NCI-H446 treated with DMSO at 0.1 percent for 48 hours (cell line): ENCODE measurements at regions not wholly inside any gene's neighbourhood (a gene's known extent, or its start where the extent isn't known, plus 50 kb on each side); places are given as distances from the start of the nearest gene placed in this dataset.
A peak's percentile ranks its signal among the peaks of the same experiment; 100 is the strongest.

Experiments
- DNase-seq: peaks from one replicate; lab custom pipeline; 2025; lab: John Stamatoyannopoulos, UW

- no peak for DNase-seq
These were observed 205.6 kb downstream of the MDFIC start for GRCh38 chr7:115127399-115128021.

- DNase-seq, result no peak
These were observed 203.9 kb downstream of the MDFIC start for GRCh38 chr7:115125750-115126149.

- no peak for DNase-seq
These were observed 203.4 kb downstream of the MDFIC start for GRCh38 chr7:115125312-115125711.

- DNase-seq, result no peak
These were observed 202.6 kb downstream of the MDFIC start for GRCh38 chr7:115124409-115124939.

GRCh38 chr7:115123441-115123840 lies 201.5 kb downstream of the MDFIC start:
- no peak for DNase-seq

- no peak for DNase-seq
These were observed 200.5 kb downstream of the MDFIC start for GRCh38 chr7:115122388-115122787.

- no peak for DNase-seq
These were observed 195.9 kb downstream of the MDFIC start for GRCh38 chr7:115117748-115118147.

GRCh38 chr7:115116773-115117715 lies 195.2 kb downstream of the MDFIC start:
- no peak for DNase-seq

- DNase-seq, result no peak
These were observed 191.9 kb downstream of the MDFIC start for GRCh38 chr7:115113776-115114175.

GRCh38 chr7:115113131-115113530 lies 191.2 kb downstream of the MDFIC start:
- no peak for DNase-seq

- no peak for DNase-seq
These were observed 188.6 kb downstream of the MDFIC start for GRCh38 chr7:115110523-115110922.

- DNase-seq, result no peak
These were observed 184.4 kb downstream of the MDFIC start for GRCh38 chr7:115106316-115106715.

- no peak for DNase-seq
These were observed 180.8 kb downstream of the MDFIC start for GRCh38 chr7:115102738-115103137.

- DNase-seq, result no peak
These were observed 179.3 kb downstream of the MDFIC start for GRCh38 chr7:115101199-115101598.

- DNase-seq, result peak; percentile 1
These were observed 178.0 kb downstream of the MDFIC start for GRCh38 chr7:115099906-115100305.

GRCh38 chr7:115097175-115097671 lies 175.3 kb downstream of the MDFIC start:
- DNase-seq, result peak; percentile 9

GRCh38 chr7:115096262-115096661 lies 174.4 kb downstream of the MDFIC start:
- DNase-seq, result peak; percentile 6

GRCh38 chr7:115094163-115094562 lies 172.3 kb downstream of the MDFIC start:
- no peak for DNase-seq

GRCh38 chr7:115088893-115089292 lies 167.0 kb downstream of the MDFIC start:
- DNase-seq, result no peak

- no peak for DNase-seq
These were observed 165.5 kb downstream of the MDFIC start for GRCh38 chr7:115087437-115087836.

- no peak for DNase-seq
These were observed 164.4 kb downstream of the MDFIC start for GRCh38 chr7:115086146-115086841.

GRCh38 chr7:115085421-115085820 lies 163.5 kb downstream of the MDFIC start:
- no peak for DNase-seq
